Heart left ventricle (tissue), 16 donors: ENCODE measurements at regions not wholly inside any gene's neighbourhood (a gene's known extent, or its start where the extent isn't known, plus 50 kb on each side); places are given as distances from the start of the nearest gene placed in this dataset.

Experiments used
- ATAC-seq, 4 donors: fragments of 200-7000 bp; cut with Tn5 transposase; one replicate each; pipeline ENCODE4 v1.9.1; 2020 to 2022; ENCODE audit warnings: moderate library complexity in 4 of 4, mild to moderate bottlenecking in 3 of 4, moderate number of reproducible peaks in 1 of 4
- DNase-seq, 5 donors: peaks; one replicate each; pipeline ENCODE4 v3.0.0-alpha.2; 2020
- H3K27ac ChIP-seq, 12 donors: fragments of 200-600 bp; sonication (generic) in 4 of 12; one replicate each; pipeline versions ENCODE4 v1.5.0 to v1.8.0; 2016 to 2022; ENCODE audit warnings: mild to moderate bottlenecking in 2 of 12
- H3K27me3 ChIP-seq, 9 donors: fragments of 200-600 bp; sonication (generic) in 2 of 9; one replicate each; pipeline versions ENCODE4 v1.5.1 to v1.8.0; 2016 to 2022; ENCODE audit warnings: mild to moderate bottlenecking in 3 of 9
- H3K36me3 ChIP-seq, 9 donors: fragments of 200-600 bp; sonication (generic) in 2 of 9; one replicate each; pipeline versions ENCODE4 v1.5.0 to v1.8.0; 2018 to 2022; ENCODE audit warnings: mild to moderate bottlenecking in 2 of 9
- H3K4me1 ChIP-seq, 12 donors: fragments of 200-600 bp; sonication (generic) in 4 of 12; one replicate each; pipeline versions ENCODE4 v1.5.0 to v1.8.0; 2016 to 2022; ENCODE audit warnings: mild to moderate bottlenecking in 3 of 12
- H3K4me3 ChIP-seq, 12 donors: fragments of 200-600 bp; sonication (generic) in 4 of 12; one replicate each; pipeline versions ENCODE4 v1.5.0 to v1.8.0; 2017 to 2022; ENCODE audit warnings: mild to moderate bottlenecking in 9 of 12, moderate library complexity in 4 of 12
- H3K9me3 ChIP-seq, 12 donors: fragments of 200-600 bp; sonication (generic) in 4 of 12; one replicate each; pipeline versions ENCODE4 v1.5.0 to v1.8.0; 2016 to 2022; ENCODE audit warnings: mild to moderate bottlenecking in 1 of 12
- POLR2A ChIP-seq, 2 donors: fragments of 450-650 bp; IDR thresholded peaks; one replicate each; pipeline ENCODE4 v1.6.1; 2017; ENCODE audit warnings: antibody characterized with exemption in 2 of 2, mild to moderate bottlenecking in 2 of 2, moderate library complexity in 2 of 2
- WGBS, 4 donors: extraction: QIAGEN DNeasy Blood & Tissue Kit in 2 of 4; methylation state at CpG; one replicate each; pipeline versions ENCODE4 v1.1.5 to v1.1.7; 2013 to 2018; 5-methylcytosine and 5-hydroxymethylcytosine counted together
- intact Hi-C, 10 donors: fragments of 100-400 bp; cut with DNase I; formaldehyde crosslinking; loops; one replicate each; pipeline versions ENCODE4 v1.11.1 to v1.14.2; 2022
- TF ChIP-seq, protein P1 (sequence below), 12 donors: fragments of 200-600 bp; sonication (generic) in 4 of 12; IDR thresholded peaks; one replicate each; pipeline versions ENCODE4 v1.5.0 to v1.8.0; 2018 to 2022; ENCODE audit warnings: antibody characterized with exemption in 12 of 12, mild to moderate bottlenecking in 5 of 12
- donor health status: ischemic (EF 13 %, LVEDD 7.1; RV severe dilation, severe dysfunction).
- donor health status: healthy with polysubstance abuse.
- donor health status: DM: no; HTN: yes; CAD: no.
- donor health status: DM: no; HTN: no; CAD: no.
- donor health status: ischemic (EF 25% LVEDD 6.9; RV normal size, moderate dysfunction).
- donor health status: ischemic (EF 25% LVEDD 5.7; RV mildly dilated, moderate dysfunction).
- donor health status: healthy.
- donor health status: DM: yes; HTN: yes; CAD: no.
- donor health status: ischemic (EF 35%, LVEDD 5.7; RV mildly dilated, moderate dysfunction).
- donor health status: nonischemic (EF 11% LVEDD 7.7; RV severe dilation, severe dysfunction).
- donor health status: DM: yes; HTN: yes; CAD: no.
- donor health status: PGD.
- donor health status: ischemic (EF 29% LVEDD 5.4; RV normal size, mild dysfunction).
- donor health status: nonischemic (EF 23%, LVEDD 6.1; RV moderate dilation, normal function).

GRCh38 chr1:79660129-79660528, 653.6 kb upstream of the ADGRL4 start:
- 75 to 87% (median 81%) methylated on average over 2 of the region's 2 CpGs for WGBS, 4 donors
- Histone ChIP-seq H3K9me3 (no peaks in the 10 kb centered on the region), H3K4me1 (no peaks in the 10 kb centered on the region), H3K4me3 (no peak overlapping the region), H3K27ac (no peak overlapping the region), H3K27me3 (no peaks in the 10 kb centered on the region), H3K36me3 (no peaks in the 10 kb centered on the region)
- DNase-seq, result no peak
- intact Hi-C loops, result no loop called here
- ATAC-seq, result no peak
- TF ChIP-seq, protein P1, sequence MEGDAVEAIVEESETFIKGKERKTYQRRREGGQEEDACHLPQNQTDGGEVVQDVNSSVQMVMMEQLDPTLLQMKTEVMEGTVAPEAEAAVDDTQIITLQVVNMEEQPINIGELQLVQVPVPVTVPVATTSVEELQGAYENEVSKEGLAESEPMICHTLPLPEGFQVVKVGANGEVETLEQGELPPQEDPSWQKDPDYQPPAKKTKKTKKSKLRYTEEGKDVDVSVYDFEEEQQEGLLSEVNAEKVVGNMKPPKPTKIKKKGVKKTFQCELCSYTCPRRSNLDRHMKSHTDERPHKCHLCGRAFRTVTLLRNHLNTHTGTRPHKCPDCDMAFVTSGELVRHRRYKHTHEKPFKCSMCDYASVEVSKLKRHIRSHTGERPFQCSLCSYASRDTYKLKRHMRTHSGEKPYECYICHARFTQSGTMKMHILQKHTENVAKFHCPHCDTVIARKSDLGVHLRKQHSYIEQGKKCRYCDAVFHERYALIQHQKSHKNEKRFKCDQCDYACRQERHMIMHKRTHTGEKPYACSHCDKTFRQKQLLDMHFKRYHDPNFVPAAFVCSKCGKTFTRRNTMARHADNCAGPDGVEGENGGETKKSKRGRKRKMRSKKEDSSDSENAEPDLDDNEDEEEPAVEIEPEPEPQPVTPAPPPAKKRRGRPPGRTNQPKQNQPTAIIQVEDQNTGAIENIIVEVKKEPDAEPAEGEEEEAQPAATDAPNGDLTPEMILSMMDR (IDR thresholded peaks at IDR 0.05), result no peak
- TF ChIP-seq POLR2A (IDR thresholded peaks at IDR 0.05), result no peak

DNA sequence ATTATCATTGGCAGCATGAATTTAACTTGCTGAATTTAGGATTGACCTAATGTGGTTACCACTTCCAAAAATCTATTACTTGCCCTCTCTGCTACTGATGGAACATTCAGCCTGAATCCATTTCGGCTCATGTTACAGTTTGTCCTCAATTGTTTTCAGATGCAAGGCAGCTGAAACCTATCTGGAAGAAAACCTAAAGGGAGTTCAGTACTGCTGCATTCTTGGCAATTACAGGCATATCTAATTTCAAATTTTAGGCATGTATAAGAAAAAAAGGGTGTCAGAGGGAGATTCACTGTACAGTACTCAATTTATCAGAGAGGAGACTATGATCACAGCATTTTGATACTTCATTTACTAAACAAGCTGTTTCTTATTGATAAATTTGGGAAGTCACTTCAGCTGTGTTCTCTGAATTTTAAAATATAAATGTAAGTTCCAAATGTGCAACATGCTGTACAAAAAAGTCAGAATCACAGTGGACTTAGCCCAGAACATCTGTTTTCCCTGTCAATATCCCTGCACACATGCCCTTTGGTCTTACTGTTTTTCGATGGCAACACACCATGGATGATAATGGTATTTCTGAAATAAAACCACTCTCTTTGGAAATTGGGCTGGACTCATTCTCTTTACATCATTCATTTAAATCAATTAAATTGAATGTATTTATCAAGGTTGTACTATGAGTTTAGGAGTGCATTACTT, 651.6 kb upstream of the ADGRL4 start:
- no peak for TF ChIP-seq POLR2A (IDR thresholded peaks at IDR 0.05)
- TF ChIP-seq, protein P1 (IDR thresholded peaks at IDR 0.05), result no peak

GRCh38 chr1:79655876-79656275, 649.3 kb upstream of the ADGRL4 start:
- Histone ChIP-seq H3K36me3 (no peaks in the 10 kb centered on the region), H3K27me3 (no peaks in the 10 kb centered on the region), H3K9me3 (no peaks in the 10 kb centered on the region), H3K4me3 (no peak overlapping the region), H3K27ac (no peak overlapping the region), H3K4me1 (peaks cover 0 to 7% (median 0%) of the 10 kb centered on the region in 12 donors)
- intact Hi-C loops, result no loop called here
- TF ChIP-seq, protein P1 (IDR thresholded peaks at IDR 0.05), result no peak
- TF ChIP-seq POLR2A (IDR thresholded peaks at IDR 0.05), result no peak
- DNase-seq (no peak), ATAC-seq (no peak)
- WGBS, 4 donors, result 67 to 80% (median 71%) methylated on average over 2 of the region's 2 CpGs

More for the DNA sequence above, 651.6 kb upstream of the ADGRL4 start:
- Histone ChIP-seq H3K27ac (no peak overlapping the region), H3K27me3 (no peaks in the 10 kb centered on the region), H3K4me3 (no peak overlapping the region), H3K36me3 (no peaks in the 10 kb centered on the region), H3K9me3 (no peaks in the 10 kb centered on the region), H3K4me1 (no peaks in the 10 kb centered on the region)
- ATAC-seq, result no peak
- DNase-seq, result no peak
- intact Hi-C loops, result no loop called here
- 63 to 77% (median 71%) methylated on average over 2 of the region's 2 CpGs for WGBS, 4 donors

GRCh38 chr1:79652426-79652825, 645.9 kb upstream of the ADGRL4 start:
- H3K4me3 ChIP-seq, result no peak overlapping the region
- no peak for ATAC-seq
- intact Hi-C loops, result no loop called here
- no peaks in the 10 kb centered on the region for H3K27me3 ChIP-seq
- no peak overlapping the region for H3K27ac ChIP-seq
- H3K9me3 ChIP-seq, result no peaks in the 10 kb centered on the region
- 13 to 23% (median 14%) methylated on average over 3 of the region's 3 CpGs for WGBS, 4 donors
- TF ChIP-seq POLR2A (IDR thresholded peaks at IDR 0.05), result no peak
- TF ChIP-seq, protein P1 (IDR thresholded peaks at IDR 0.05), result no peak
- H3K36me3 ChIP-seq, result no peaks in the 10 kb centered on the region
- peaks cover 0 to 7% (median 0%) of the 10 kb centered on the region in 12 donors for H3K4me1 ChIP-seq
- DNase-seq, result no peak
